H1 (cell line): ENCODE measurements at regions not wholly inside any gene's neighbourhood (a gene's known extent, or its start where the extent isn't known, plus 50 kb on each side); places are given as distances from the start of the nearest gene placed in this dataset.

Experiments used
- ATF3 ChIP-seq: IDR thresholded peaks from 2 replicates; pipeline ENCODE4 v1.6.1; 2011; ENCODE audit warnings: low read depth, mild to moderate bottlenecking, low read length; ENCODE audit not compliant: insufficient read depth
- CTBP2 ChIP-seq: IDR thresholded peaks from 2 replicates; pipeline ENCODE4 v1.7.0; 2011; ENCODE audit warnings: borderline replicate concordance, mild to moderate bottlenecking, moderate library complexity, mixed read lengths, low read length; ENCODE audit not compliant: insufficient read depth, insufficient read length
- CTCF ChIP-seq, 3 experiments: IDR thresholded peaks; 1 replicate in 2 of 3; 2 replicates in 1 of 3; pipeline versions ENCODE4 v1.5.1 to v1.6.1; 2011; ENCODE audit warnings: low read length in 3 of 3, mild to moderate bottlenecking in 3 of 3, inconsistent platforms in 2 of 3, low read depth in 1 of 3, moderate library complexity in 1 of 3; ENCODE audit not compliant: insufficient read depth in 1 of 3; ENCODE audit errors: control extremely low read depth in 1 of 3
- POU5F1 ChIP-seq: IDR thresholded peaks from 2 replicates; pipeline ENCODE4 v1.6.1; 2011; ENCODE audit warnings: low read depth, mild to moderate bottlenecking, low read length, moderate library complexity
- SIN3A ChIP-seq, 2 experiments: IDR thresholded peaks in 1 of 2; conservative IDR thresholded peaks in 1 of 2; 2 replicates each; pipeline ENCODE4 v1.6.1; 2011 to 2012; ENCODE audit warnings: low read length in 2 of 2, improper control_type of control experiment in 1 of 2, low read depth in 1 of 2, mild to moderate bottlenecking in 1 of 2
- TEAD4 ChIP-seq: IDR thresholded peaks from 2 replicates; pipeline ENCODE4 v1.6.1; 2012; ENCODE audit warnings: low read depth, low read length, inconsistent platforms, mixed read lengths

- TF ChIP-seq CTCF (IDR thresholded peaks at IDR 0.05; ENCODE audit: control extremely low read depth in 1 of 3, insufficient read depth in 1 of 3, low read depth in 1 of 3, low read length in 3 of 3) (no peak), SIN3A (conservative IDR thresholded peaks at IDR 0.05 in 1 of 2, IDR thresholded peaks at IDR 0.05 in 1 of 2; ENCODE audit: low read depth in 1 of 2, low read length in 2 of 2) (no peak), TEAD4 (no peak), POU5F1 (no peak), ATF3 (no peak), CTBP2 (no peak)
- TF ChIP-seq, all 59 proteins: peak for 0
Observed at GRCh38 chr12:97630875-97631274, 168.3 kb downstream of the RMST start (continued).
